Motor neuron (in vitro differentiated cells): ENCODE measurements at regions not wholly inside any gene's neighbourhood (a gene's known extent, or its start where the extent isn't known, plus 50 kb on each side); places are given as distances from the start of the nearest gene placed in this dataset.
A peak's percentile ranks its signal among the peaks of the same experiment; 100 is the strongest.

Experiments used
- ATAC-seq, 8 experiments: fragments of 200-7000 bp; cut with Tn5 transposase; replicated peaks in 6 of 8; 2 replicates each; pipeline ENCODE4 v1.8.0; 2021; ENCODE audit warnings: mild to moderate bottlenecking in 8 of 8, moderate library complexity in 8 of 8
- H3K27ac ChIP-seq, 2 donors: fragments of 250-450 bp; sonication (Bioruptor Pico); 2 replicates each; pipeline ENCODE4 v1.9.0; 2021; ENCODE audit warnings: antibody characterized with exemption in 2 of 2, mild to moderate bottlenecking in 2 of 2, moderate library complexity in 1 of 2
- H3K4me1 ChIP-seq, 2 donors: fragments of 250-450 bp; sonication (Bioruptor Pico); replicated peaks in 1 of 2; 2 replicates each; pipeline ENCODE4 v1.6.1; 2021; ENCODE audit warnings: antibody characterized with exemption in 2 of 2, mild to moderate bottlenecking in 2 of 2, moderate library complexity in 1 of 2
- H3K4me3 ChIP-seq, 5 donors: fragments of 250-450 bp; sonication (Bioruptor Pico); 2 replicates each; pipeline ENCODE4 v1.9.0; 2021; ENCODE audit warnings: antibody characterized with exemption in 5 of 5, mild to moderate bottlenecking in 5 of 5, moderate library complexity in 4 of 5
- WGBS, 10 experiments: fragments of 450-650 bp; shearing (Covaris generic); methylation state at CpG; one replicate each; pipeline ENCODE4 v1.0.0; 2022; 5-methylcytosine and 5-hydroxymethylcytosine counted together
- in situ Hi-C, 9 experiments: fragments of 400-800 bp; cut with MboI; loops; one replicate each; pipeline ENCODE4 v1.15.0; 2021; ENCODE audit warnings: low sequenced_read_pairs in 9 of 9, low pct_unique_long_range_greater_than_20kb in 2 of 9; ENCODE audit not compliant: unreplicated experiment in 9 of 9

DNA sequence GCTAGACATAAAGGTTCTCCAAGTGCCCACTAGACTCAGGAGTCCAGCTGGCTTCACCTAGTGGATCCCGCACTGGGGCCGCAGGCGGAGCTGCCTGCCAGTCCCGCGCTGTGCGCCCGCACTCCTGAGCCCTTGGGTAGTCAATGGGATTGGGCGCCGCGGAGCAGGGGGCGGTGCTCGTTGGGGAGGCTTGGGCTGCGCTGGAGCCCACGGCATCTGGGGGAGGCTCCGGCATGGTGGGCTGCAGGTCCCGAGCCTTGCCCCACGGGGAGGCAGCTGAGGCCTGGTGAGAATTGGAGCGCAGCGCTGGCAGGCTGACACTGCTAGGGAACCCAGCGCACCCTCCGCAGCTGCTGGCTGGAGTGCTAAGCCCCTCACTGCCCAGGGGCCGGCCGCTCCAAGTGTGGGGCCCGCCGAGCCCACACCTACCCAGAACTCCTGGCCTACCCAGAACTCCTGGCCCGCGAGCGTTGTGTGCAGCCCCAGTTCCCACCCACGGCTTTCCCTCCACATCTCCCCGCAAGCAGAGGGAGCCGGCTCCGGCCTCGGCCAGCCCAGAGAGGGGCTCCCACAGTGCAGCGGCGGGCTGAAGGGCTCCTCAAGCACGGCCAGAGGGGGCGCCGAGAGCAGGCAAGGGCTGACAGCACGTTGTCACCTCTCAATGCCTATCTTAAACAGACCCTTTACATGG lies 260.7 kb upstream of the DMRT1 start:
- no peak for ATAC-seq
- H3K27ac ChIP-seq, result no peak overlapping the region
- H3K4me3 ChIP-seq, result no peak overlapping the region
- WGBS, 10 experiments, result 70 to 97% (median 93%) methylated on average over 5 to 9 of the region's 39 CpGs; no CpG with 5 or more reads in 6 of the 10 experiments
- in situ Hi-C loops, result no loop called here
- no peaks in the 10 kb centered on the region for H3K4me1 ChIP-seq

DNA sequence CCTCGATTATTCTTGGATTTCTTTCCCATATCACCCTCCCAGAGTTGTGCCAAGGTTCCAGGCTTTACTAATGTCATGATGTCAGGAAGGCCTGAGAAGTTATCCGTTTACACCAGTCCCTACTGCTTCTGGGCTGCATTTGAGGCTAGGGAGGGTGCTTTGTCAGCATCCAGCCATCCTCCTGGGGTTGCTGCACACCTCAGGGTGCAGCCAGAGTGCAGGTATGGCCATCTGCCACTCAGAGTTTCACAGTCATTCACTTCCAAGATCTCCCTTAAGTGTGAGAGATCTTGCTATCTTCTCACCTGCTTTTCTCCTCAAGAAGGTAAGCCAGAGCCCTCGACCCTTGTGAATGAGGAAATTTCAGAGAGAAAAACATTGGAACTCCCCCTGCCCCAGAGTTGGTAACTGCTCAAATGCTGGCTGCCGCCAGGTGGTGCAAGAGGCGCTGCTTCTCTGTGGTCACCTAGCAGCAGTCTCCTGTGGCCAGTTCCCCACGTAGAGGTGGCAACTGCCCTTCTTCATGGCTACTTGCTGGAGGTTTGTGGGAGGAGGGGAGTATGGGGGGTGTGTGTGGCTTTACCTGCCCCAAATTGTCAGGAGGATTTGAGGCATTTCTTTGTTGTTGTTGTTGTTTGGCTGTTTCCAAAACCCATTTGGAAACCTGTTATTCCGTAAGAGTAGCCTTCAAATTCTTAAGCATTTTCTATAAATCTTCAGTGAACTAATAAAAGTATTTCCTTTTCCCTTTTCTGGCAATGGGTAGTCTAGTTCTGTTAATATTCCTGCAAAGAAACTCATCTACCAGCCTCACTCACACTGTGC lies 259.6 kb upstream of the DMRT1 start:
- H3K27ac ChIP-seq, result no peak overlapping the region
- peak in 2 of 8 experiments; percentile 34 to 48 for ATAC-seq
- in situ Hi-C loops, result no loop called here
- no peaks in the 10 kb centered on the region for H3K4me1 ChIP-seq
- 30 to 96% (median 58%) methylated on average over 2 to 5 of the region's 7 CpGs; no CpG with 5 or more reads in 2 of the 10 experiments for WGBS, 10 experiments
- no peak overlapping the region for H3K4me3 ChIP-seq

DNA sequence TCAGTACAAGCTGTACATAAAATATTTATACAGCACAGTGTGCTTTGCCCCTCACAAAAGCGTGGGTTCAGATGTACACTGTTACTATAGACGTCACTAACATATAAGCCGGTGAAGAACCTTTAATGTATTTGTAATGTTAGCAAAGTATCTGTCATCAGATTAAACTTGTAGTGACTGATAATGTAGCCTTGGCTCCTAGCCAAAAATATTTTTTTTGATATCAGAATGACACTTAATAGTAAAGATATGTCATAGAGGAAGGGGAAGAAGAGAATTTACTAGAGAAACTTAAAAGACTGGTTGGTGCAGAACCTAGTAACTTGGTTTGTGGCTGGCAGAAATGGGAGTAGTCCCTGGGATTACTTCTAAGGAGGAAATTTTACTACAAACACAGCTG lies 258.7 kb upstream of the DMRT1 start:
- Histone ChIP-seq H3K27ac (no peak overlapping the region), H3K4me3 (no peak overlapping the region), H3K4me1 (no peaks in the 10 kb centered on the region)
- WGBS, 10 experiments, result 0 to 100% (median 92%) methylated on average over 1 to 3 of the region's 3 CpGs; no CpG with 5 or more reads in 1 of the 10 experiments
- in situ Hi-C loops, result no loop called here
- ATAC-seq, result no peak

DNA sequence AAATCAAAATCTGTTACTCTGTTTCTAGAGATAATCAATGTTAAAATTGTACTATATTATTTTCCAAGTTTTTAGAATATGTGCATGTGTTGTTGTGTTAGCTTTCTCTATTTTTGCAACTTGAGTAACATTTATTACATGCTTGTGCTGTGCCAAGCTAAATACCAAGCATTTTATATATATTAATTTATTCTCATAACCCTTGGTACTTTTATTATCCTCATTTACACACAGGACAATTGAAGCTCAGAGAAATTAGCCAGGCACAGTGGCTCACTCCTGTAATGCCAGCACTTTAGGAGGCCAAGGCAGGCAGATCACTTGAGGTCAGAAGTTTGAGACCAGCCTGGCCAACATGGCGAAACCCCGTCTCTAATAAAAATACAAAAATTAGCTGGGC lies 254.0 kb upstream of the DMRT1 start:
- in situ Hi-C loops, result no loop called here
- Histone ChIP-seq H3K27ac (no peak overlapping the region), H3K4me1 (peaks cover 7 to 15% of the 10 kb centered on the region in 2 donors), H3K4me3 (no peak overlapping the region)
- peak in 1 of 8 experiments; percentile 69 for ATAC-seq
- WGBS, 10 experiments, result 40 to 94% (median 80%) methylated on average over 1 to 2 of the region's 2 CpGs; no CpG with 5 or more reads in 6 of the 10 experiments

GRCh38 chr9:588981-589380 lies 252.5 kb upstream of the DMRT1 start:
- 17 to 100% (median 67%) methylated on average over 1 to 3 of the region's 3 CpGs; no CpG with 5 or more reads in 2 of the 10 experiments for WGBS, 10 experiments
- Histone ChIP-seq H3K27ac (peak overlapping the region in 1 of 2 donors; percentile 21), H3K4me1 (peaks cover 7 to 15% of the 10 kb centered on the region in 2 donors), H3K4me3 (no peak overlapping the region)
- in situ Hi-C loops, result no loop called here
- ATAC-seq, result peak in 5 of 8 experiments; percentile 45 to 84 (median 65)

- in situ Hi-C loops, result no loop called here
- WGBS, 10 experiments, result 0 to 100% (median 21%) methylated on average over 1 to 3 of the region's 3 CpGs; no CpG with 5 or more reads in 2 of the 10 experiments
- H3K27ac ChIP-seq, result no peak overlapping the region
- peaks cover 7 to 15% of the 10 kb centered on the region in 2 donors for H3K4me1 ChIP-seq
- no peak overlapping the region for H3K4me3 ChIP-seq
- ATAC-seq, result peak in 3 of 8 experiments; percentile 46 to 74 (median 53)
These were observed 251.8 kb upstream of the DMRT1 start for GRCh38 chr9:589723-590122.

GRCh38 chr9:591292-591691 lies 250.2 kb upstream of the DMRT1 start:
- WGBS, 10 experiments, result 15 to 100% (median 90%) methylated on average over 1 to 4 of the region's 4 CpGs; no CpG with 5 or more reads in 3 of the 10 experiments
- ATAC-seq, result peak in 1 of 8 experiments; percentile 73

DNA sequence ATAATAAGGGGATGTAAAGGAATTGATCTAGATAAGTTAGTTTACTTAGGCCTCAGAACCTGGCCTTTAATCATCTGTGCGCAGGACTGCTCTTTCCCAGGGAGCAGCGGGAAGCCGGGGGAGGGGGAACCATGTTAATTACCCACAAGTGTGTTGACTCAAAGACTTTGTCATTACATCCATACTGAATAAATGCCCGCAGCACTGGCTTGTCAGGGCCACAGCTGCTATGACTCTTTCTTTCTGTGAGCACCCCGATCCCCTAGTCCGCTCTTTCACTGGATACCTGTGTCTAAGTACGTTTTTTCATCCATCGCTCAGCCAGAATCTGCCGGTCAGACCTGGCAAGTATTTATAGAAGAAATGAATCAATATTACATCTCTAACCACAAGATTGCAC lies 249.3 kb upstream of the DMRT1 start:
- peak in 2 of 8 experiments; percentile 52 to 57 for ATAC-seq
- no peak overlapping the region for H3K4me3 ChIP-seq
- H3K4me1 ChIP-seq, result peaks cover 7 to 15% of the 10 kb centered on the region in 2 donors
- WGBS, 10 experiments, result 40 to 94% (median 84%) methylated on average over 1 to 9 of the region's 9 CpGs
- in situ Hi-C loops, result no loop called here
- no peak overlapping the region for H3K27ac ChIP-seq

More at GRCh38 chr9:591292-591691, 250.2 kb upstream of the DMRT1 start:
- peaks cover 7 to 15% of the 10 kb centered on the region in 2 donors for H3K4me1 ChIP-seq
- H3K27ac ChIP-seq, result no peak overlapping the region
- in situ Hi-C loops, result no loop called here
- H3K4me3 ChIP-seq, result no peak overlapping the region

DNA sequence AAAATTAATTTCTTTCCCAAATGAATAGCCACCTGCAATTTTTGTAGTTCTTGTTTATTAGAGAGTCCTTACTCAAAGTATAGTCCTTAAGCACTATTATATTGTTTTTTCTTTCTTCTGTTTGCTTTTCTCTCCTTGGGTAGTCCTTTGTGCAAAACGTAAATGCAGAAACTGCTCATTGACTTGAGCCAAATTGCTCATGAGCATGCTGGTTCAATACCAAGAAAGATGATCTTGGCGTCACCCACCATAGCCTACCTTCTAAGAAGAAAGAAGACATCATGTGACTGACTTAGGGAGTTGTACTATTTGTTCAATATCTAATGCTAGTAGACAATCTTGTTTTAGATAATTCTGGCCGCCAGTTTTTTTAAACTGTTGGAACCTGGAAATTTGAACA lies 248.8 kb upstream of the DMRT1 start:
- no peak for ATAC-seq
- H3K27ac ChIP-seq, result no peak overlapping the region
- WGBS, 10 experiments, result 10 to 100% (median 79%) methylated on average over 1 to 3 of the region's 3 CpGs; no CpG with 5 or more reads in 1 of the 10 experiments
- H3K4me1 ChIP-seq, result peaks cover 7 to 15% of the 10 kb centered on the region in 2 donors
- in situ Hi-C loops, result no loop called here
- H3K4me3 ChIP-seq, result no peak overlapping the region

- in situ Hi-C loops, result no loop called here
- no peak for ATAC-seq
- 75 to 92% methylated on average over 2 of the region's 2 CpGs; no CpG with 5 or more reads in 8 of the 10 experiments for WGBS, 10 experiments
- Histone ChIP-seq H3K4me3 (no peak overlapping the region), H3K27ac (no peak overlapping the region), H3K4me1 (peaks cover 7 to 9% of the 10 kb centered on the region in 2 donors)
These were observed 247.7 kb upstream of the DMRT1 start for GRCh38 chr9:593809-594208.

GRCh38 chr9:596703-597102 lies 244.8 kb upstream of the DMRT1 start:
- Histone ChIP-seq H3K4me3 (no peak overlapping the region), H3K27ac (no peak overlapping the region), H3K4me1 (no peaks in the 10 kb centered on the region)
- ATAC-seq, result no peak
- WGBS, 10 experiments, result 17 to 84% (median 63%) methylated on average over 1 to 2 of the region's 2 CpGs; no CpG with 5 or more reads in 2 of the 10 experiments
- in situ Hi-C loops, result no loop called here

DNA sequence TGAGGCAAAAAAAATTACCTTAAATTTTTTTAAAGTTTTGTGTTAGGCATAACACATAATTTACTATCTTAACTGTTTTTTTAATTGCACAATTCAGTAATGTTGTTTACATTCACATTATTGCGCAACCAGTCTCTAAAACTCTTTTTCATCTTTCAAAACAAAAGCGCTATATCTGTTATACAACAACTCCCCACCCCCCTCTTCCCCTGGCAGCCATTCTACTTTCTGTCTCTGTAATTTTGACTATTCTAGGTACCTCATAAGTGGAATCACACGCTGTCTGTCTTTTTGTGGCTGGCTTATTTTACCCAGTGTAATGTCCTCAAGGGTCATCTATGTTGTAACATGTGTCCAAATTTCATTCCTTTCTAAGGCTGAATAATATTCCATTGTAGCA lies 241.5 kb upstream of the DMRT1 start:
- Histone ChIP-seq H3K27ac (no peak overlapping the region), H3K4me3 (no peak overlapping the region), H3K4me1 (peaks cover 0 to 7% of the 10 kb centered on the region in 2 donors)
- WGBS, 10 experiments, result 40 to 100% (median 99%) methylated on average over 1 to 3 of the region's 3 CpGs
- in situ Hi-C loops, result loop anchor here in 4 of 9 experiments (25.0 kb wide), 3 partner anchors 187 to 412 kb away; partner anchors contain the start of gene DMRT3 (in 2 of the 4)
- no peak for ATAC-seq

GRCh38 chr9:602716-603115 lies 238.8 kb upstream of the DMRT1 start:
- 7 to 98% (median 78%) methylated on average over 2 to 4 of the region's 4 CpGs; no CpG with 5 or more reads in 1 of the 10 experiments for WGBS, 10 experiments
- H3K4me1 ChIP-seq, result peaks cover 0 to 7% of the 10 kb centered on the region in 2 donors
- H3K4me3 ChIP-seq, result no peak overlapping the region
- no peak overlapping the region for H3K27ac ChIP-seq
- in situ Hi-C loops, result loop anchor here in 4 of 9 experiments (25.0 kb wide), 3 partner anchors 185 to 410 kb away; partner anchors contain the start of gene DMRT3 (in 2 of the 4)
- no peak for ATAC-seq
